ENCODE measurements at regions not wholly inside any gene's neighbourhood (a gene's known extent, or its start where the extent isn't known, plus 50 kb on each side); places are given as distances from the start of the nearest gene placed in this dataset.
A peak's percentile ranks its signal among the peaks of the same experiment; 100 is the strongest.

DNA sequence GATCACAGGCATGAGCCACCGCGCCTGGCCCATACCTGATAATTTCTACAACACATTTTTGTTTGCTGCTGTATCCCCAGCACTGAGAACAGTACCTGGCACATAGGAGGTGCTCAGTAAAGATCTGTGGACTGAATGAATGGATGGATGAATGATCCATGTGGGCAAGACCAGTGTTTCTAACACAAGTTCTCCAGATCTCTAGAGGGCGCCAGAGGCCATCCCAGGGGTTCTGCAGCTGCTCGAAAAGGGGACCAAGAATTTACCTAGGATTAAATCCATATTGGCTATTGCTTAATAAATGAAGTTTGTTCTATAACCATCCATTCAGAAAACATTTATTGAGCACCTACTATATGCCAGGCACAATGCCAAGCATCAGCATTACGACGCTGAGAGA is 167.7 kb downstream of the ACTL8 start:
- H3K4me3 ChIP-seq (ENCODE audit: low read depth, low read length) = no peak overlapping the region
- H3K4me1 ChIP-seq = no peaks in the 10 kb centered on the region
- no peaks in the 10 kb centered on the region for H3K9me3 ChIP-seq
- H3K27me3 ChIP-seq = no peaks in the 10 kb centered on the region
- peak; percentile 74 for TF ChIP-seq CTCF (IDR thresholded peaks at IDR 0.05; ENCODE audit: low read depth, low read length)
- no peaks in the 10 kb centered on the region for H3K36me3 ChIP-seq
- peak; percentile 68 for DNase-seq

DNA sequence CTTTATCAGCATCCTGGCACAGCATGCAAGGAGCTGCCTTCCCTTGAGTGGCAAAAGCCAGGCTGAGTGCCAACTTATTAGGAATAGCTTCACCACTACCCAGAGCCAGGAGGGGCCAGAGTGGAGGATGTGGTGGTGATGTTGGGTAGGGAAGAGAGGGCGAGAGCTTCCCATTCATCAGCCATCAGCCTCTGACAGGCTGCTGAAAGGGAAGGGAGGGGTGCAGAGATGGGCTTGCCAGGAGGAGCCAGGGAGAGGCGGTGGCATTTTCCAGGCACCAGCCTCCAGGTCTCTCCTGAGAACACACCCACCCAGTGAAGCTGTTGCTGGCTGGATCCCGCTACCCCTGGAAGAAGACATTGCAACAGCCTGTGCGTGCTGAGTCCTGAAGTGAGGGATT is 168.5 kb downstream of the ACTL8 start:
- Histone ChIP-seq H3K9me3 (no peaks in the 10 kb centered on the region), H3K4me3 (ENCODE audit: low read depth, low read length) (no peak overlapping the region), H3K36me3 (no peaks in the 10 kb centered on the region), H3K4me1 (no peaks in the 10 kb centered on the region), H3K27me3 (no peaks in the 10 kb centered on the region)
- TF ChIP-seq CTCF (IDR thresholded peaks at IDR 0.05; ENCODE audit: low read depth, low read length) = no peak
- DNase-seq = no peak

GRCh38 chr1:17924578-17924977 is 169.4 kb downstream of the ACTL8 start:
- no peak for DNase-seq
- no peaks in the 10 kb centered on the region for H3K9me3 ChIP-seq
- TF ChIP-seq CTCF (IDR thresholded peaks at IDR 0.05; ENCODE audit: low read depth, low read length) = no peak
- no peaks in the 10 kb centered on the region for H3K27me3 ChIP-seq
- H3K4me1 ChIP-seq = no peaks in the 10 kb centered on the region
- H3K4me3 ChIP-seq (ENCODE audit: low read depth, low read length) = no peak overlapping the region
- H3K36me3 ChIP-seq = no peaks in the 10 kb centered on the region

- Histone ChIP-seq H3K27me3 (no peaks in the 10 kb centered on the region), H3K4me3 (ENCODE audit: low read depth, low read length) (no peak overlapping the region), H3K9me3 (no peaks in the 10 kb centered on the region), H3K4me1 (no peaks in the 10 kb centered on the region), H3K36me3 (no peaks in the 10 kb centered on the region)
- no peak for DNase-seq
- TF ChIP-seq CTCF (IDR thresholded peaks at IDR 0.05; ENCODE audit: low read depth, low read length) = no peak
These were observed 170.4 kb downstream of the ACTL8 start for GRCh38 chr1:17925290-17926237.

- TF ChIP-seq CTCF (IDR thresholded peaks at IDR 0.05; ENCODE audit: low read depth, low read length) = no peak
- Histone ChIP-seq H3K27me3 (no peaks in the 10 kb centered on the region), H3K4me1 (no peaks in the 10 kb centered on the region), H3K9me3 (no peaks in the 10 kb centered on the region), H3K36me3 (no peaks in the 10 kb centered on the region), H3K4me3 (ENCODE audit: low read depth, low read length) (no peak overlapping the region)
- DNase-seq = no peak
These were observed 171.8 kb downstream of the ACTL8 start for GRCh38 chr1:17926906-17927305.

DNA sequence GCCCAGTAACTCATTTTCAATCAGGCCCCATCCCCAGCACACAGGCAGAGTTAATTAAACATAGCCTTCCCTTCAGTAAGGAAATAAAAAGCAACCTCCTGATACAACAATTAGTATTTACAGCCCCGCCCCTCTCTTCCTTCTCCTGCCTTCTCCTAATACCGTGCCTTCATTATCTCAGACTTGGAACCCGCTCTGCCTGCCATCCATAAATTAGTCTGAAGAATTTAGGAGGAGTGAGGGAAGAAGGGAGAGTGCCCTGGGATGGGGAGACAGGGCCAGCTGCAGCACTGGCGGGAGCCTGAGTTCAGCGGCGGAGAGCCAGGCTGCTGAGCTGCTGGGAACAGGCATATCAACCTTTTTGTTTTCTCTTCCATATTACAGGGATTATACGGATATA is 172.8 kb downstream of the ACTL8 start:
- TF ChIP-seq CTCF (IDR thresholded peaks at IDR 0.05; ENCODE audit: low read depth, low read length) = no peak
- no peaks in the 10 kb centered on the region for H3K36me3 ChIP-seq
- no peak overlapping the region for H3K4me3 ChIP-seq (ENCODE audit: low read depth, low read length)
- H3K4me1 ChIP-seq = no peaks in the 10 kb centered on the region
- no peaks in the 10 kb centered on the region for H3K27me3 ChIP-seq
- H3K9me3 ChIP-seq = no peaks in the 10 kb centered on the region
- no peak for DNase-seq
